Endothelial cell of hepatic sinusoid (primary cell): ENCODE measurements at regions not wholly inside any gene's neighbourhood (a gene's known extent, or its start where the extent isn't known, plus 50 kb on each side); places are given as distances from the start of the nearest gene placed in this dataset.
"Not testable (repeated sequence)": the region's sequence is repeated elsewhere in the genome, so short reads cannot be mapped to it uniquely, and the experiment has no call there.

Experiments
- in situ Hi-C: cut with HindIII; loops from 2 replicates; pipeline ENCODE4 v1.10.0; 2017; ENCODE audit warnings: low sequenced_read_pairs

DNA sequence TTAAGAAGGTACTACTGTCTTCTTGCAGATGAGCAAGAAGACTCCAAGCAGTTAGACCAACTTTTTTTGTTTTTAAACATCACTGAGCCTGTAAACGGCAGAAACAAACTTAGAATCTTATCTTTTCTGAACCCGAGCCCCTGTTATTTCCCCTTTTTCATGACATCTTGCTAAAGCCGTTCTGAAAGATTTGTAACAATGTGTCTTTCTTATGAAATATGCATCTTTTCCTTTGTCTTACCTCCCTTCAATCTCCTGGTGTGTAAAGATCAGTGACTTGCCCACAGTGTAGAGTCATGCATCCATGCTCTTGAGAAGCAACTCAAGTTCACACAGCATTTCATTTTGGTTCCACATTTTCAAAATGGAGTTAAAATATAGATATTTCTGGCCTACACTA is 288.8 kb upstream of the CELF4 start:
- in situ Hi-C loops: no loop called here

DNA sequence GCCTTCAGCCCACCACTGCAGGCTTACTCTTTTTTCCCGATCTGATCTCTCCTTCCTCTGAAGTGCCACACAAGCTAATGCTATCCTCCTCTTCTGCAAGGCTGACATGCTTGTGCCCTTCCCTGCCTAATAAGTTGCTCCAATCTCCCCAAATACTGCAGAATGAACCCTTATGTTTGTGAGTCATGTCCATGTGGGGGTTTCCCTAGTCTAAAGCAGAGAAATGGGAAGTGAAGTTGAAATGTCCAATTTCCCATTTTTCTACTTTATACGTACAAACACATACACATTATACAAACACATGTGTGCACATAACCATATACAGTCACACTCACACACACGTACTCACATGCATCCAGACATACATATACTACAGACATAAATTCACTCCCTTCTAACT is 288.1 kb upstream of the CELF4 start:
- in situ Hi-C loops: no loop called here

DNA sequence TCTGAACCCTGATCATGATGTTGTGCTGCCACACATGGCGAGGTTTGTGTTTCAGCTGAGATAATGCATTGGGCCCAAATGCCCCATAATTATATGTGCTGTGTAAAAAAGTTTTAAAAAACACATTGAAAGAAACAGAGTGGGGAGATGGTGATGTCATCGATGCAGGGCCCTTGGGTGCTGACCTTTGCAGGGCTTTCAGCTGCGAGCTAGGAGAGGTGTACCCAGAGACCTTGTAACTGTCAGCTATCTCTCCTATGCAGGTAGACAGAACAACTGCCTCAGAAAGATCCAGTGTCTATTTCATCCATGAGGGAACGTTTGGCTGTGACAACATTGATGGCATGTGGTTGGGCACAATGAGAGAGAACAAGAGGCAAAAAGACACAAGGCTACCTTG is 286.9 kb upstream of the CELF4 start:
- in situ Hi-C loops: no loop called here

DNA sequence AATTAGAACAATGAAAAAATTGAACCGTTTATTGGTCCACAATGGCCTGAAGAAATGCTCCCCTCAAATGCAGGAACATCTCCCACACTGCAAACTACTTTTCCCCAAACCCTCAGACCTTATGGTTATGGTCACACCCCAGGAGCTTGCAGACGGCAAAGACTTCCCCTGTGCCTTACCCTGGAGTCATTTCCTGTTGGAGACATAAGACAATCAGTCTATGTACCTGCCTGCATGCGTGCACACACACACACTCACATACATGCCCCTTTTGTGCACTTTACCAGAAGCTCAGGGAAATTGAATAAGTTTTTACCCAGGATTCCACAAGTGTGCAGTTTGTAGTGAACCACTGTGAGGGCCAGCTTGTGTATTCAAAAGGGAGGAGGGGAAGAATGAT is 281.9 kb upstream of the CELF4 start:
- in situ Hi-C loops: no loop called here

DNA sequence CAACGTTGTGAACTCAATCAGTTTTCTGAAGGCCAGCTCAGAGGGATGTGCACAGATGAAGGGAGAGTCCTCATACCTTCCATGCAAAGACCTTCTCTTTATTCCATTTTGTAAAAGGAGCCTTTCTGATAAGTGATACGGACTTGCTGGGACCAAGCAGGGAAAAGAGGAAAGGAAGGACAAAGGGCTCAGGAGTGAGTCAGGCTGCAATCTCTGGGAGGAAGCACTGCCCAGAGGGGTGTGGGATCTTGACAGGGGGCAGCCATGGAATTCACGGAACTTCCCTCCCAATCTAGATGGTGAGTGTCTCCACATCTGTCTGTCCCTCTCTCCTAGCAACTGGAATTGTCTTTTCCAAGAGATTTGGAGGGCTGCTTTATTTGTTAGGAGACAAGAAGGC is 281.4 kb upstream of the CELF4 start:
- in situ Hi-C loops: no loop called here

DNA sequence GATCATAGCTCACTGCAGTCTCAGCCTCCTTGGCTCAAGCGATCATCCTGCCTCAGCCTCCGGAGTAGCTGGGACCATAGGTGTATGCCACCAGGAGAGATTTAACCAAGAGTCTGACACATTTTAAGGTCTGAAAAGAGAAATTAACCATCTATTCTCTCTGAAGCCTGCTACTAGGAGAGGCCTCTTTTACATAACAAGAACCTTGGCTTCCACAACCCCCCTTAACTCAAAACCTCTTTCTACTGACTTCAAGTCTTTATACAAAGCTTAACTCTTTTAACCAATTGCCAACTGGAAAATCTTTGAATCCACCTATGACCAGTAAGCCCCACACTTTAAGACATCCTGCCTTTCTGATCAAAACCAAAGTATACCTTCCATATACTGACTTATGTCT is 279.9 kb upstream of the CELF4 start:
- in situ Hi-C loops: no loop called here

DNA sequence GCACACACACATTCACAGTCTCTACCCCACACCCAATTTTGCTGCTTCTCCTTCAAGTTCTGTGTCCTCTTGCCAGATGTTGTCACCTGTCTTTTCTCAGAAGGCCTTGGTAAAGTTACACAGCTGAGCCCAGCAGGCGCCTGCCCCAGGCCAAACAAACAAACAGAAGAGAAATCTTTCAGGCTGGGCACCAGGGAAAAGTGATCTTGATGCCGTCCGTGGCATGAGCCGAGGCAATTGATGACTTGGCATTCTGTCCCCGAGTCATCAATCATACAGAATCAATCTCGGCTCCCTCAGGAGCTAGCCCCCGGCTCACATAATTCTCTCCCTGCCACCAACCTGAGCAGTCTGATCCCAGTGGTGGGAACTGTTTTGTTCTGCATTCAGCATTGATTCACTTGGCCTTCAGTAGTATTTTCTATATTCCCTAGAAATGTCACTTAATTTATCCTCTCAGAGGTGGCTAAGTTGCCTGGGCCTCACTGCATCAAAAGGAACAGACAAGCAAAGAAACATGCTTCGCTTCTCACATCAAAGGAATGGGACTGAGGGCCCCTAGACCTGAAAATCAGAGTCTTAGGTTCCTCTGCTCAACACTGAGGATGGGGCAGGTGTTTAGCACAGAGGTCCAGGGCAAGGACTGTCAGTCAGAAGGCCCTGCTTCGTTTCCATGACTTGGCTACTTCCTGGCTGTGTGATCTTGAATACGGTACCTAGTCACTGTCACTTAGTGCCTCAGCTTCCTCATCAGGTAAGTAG is 278.8 kb upstream of the CELF4 start:
- in situ Hi-C loops: no loop called here

DNA sequence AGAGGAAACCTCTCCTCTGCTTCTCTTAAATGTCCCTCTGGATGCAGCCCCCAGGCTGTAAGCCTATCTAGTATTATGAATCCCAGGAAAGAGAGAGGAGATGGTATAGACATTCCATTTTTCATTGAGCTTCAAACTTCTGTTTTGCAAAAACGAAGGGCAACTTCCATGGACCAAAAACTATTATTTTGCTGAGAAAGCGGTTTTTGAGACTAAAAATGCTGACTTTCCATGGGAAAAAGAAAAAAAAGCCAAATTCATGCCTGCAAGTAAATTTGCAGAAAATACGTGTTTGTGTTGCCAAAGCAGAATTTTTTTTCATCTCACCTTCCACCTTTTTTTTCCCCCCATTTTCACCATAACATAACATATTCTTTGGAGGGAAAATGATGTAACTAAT is 272.5 kb upstream of the CELF4 start:
- in situ Hi-C loops: no loop called here

DNA sequence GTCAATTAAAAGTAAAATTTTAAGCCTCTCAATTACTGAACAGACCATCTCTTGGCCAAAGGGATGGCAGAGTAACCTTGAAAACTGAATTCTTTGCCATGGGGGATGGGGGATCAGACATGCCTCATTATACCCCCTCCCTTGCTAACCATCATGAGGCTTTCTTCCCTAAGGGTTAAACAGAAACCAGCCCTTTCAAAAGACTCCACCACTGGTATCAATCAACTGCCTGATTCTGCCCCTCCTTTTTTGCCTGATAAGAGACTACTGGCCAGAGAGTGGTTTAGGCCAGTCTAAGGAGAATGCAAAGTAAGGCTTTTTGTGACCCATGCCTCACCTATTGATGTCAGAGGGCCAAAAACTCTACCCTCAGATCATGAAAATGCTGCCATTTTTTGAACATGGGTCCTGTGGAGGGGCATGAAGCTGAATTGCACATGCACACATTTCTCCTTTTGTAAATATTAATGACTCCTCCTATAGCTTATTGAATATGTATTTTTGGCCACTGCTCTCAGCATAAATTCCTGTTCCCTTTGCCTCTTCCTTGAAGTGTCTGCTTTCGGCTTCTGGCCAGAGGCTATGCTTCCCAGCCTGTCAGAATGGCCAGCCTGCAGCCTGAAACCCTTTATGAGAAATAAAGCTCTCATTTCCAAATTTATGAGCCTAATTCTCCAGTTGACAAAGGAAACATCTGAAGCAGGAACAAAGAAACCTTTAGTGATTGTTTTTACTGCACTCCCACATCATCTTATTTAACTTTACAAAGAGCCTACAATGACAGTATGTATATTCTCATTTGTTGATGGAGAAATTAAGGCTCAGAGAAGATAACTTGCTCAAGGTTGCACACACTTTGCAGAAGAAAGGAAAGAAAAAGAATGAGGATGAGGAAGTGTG is 270.7 kb upstream of the CELF4 start:
- in situ Hi-C loops: no loop called here

DNA sequence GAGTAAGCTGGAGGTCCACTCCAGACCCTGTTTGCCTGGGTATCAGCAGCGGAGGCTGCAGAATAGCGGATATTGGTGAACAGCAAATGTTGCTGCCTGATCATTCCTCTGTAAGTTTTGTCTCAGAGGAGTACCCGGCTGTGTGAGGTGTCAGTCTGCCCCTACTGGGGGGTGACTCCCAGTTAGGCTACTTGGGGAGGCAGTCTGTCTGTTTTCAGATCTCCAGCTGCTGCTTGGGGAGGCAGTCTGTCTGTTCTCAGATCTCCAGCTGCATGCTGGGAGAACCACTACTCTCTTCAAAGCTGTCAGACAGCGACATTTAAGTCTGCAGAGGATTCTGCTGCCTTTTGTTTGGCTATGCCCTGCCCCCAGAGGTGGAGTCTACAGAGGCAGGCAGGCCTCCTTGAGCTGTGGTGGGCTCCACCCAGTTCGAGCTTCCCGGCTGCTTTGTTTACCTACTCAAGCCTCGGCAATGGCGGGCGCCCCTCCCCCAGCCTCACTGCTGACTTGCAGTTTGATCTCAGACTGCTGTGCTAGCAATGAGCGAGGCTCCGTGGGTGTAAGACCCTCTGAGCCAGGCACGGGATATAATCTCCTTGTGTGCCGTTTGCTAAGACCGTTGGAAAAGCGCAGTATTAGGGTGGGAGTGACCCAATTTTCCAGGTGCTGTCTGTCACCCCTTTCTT is 266.6 kb upstream of the CELF4 start:
- in situ Hi-C loops: not testable (repeated sequence)

DNA sequence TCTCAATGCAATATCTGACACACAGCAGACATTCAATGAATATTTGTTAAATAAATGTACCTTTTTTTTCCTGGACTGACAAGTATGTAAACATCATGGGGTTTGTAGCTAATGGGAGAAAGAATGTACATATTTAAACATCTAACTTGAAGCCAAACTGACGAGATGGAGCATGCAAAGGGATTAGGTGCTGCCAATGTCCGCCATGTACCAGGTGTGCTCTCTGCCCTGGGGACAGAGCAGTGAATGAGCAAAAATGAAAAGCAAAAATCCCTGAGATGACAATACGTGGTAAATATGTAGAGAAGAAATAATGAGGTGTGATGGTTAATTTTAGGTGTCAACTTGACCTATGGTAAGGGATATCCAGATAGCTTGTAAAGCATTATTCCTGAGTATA is 247.4 kb upstream of the CELF4 start:
- in situ Hi-C loops: no loop called here

DNA sequence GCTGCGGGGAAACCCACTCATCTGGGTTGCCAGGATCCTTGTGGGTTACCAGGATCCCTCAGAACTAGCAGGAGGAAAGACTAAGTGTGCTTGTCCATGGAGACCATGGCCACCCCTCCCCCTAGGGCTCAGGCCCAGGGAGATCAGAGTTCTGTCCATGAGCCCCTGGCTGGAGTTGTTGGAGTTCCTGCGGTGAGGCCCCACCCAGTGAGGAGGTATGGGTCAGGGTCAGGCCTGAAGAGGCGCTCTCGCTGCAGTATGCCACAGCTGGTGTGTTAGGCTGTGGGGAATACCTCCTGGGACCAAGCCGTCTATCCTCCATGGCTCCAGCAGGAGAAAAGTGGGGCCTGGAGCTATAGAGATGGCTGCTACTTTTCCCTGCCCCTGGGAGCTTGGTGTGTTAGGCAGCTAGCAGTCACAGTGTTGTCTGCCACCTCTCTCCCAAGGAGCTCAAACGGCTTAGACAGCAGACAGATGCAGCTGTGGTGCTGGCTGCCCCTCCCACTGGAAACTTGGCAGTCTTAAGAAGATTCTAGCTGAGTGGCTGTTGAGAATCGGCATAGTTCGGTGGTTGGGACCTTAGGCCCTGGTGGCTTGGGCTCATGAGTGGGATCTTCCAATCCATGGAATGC is 240.3 kb upstream of the CELF4 start:
- in situ Hi-C loops: no loop called here

DNA sequence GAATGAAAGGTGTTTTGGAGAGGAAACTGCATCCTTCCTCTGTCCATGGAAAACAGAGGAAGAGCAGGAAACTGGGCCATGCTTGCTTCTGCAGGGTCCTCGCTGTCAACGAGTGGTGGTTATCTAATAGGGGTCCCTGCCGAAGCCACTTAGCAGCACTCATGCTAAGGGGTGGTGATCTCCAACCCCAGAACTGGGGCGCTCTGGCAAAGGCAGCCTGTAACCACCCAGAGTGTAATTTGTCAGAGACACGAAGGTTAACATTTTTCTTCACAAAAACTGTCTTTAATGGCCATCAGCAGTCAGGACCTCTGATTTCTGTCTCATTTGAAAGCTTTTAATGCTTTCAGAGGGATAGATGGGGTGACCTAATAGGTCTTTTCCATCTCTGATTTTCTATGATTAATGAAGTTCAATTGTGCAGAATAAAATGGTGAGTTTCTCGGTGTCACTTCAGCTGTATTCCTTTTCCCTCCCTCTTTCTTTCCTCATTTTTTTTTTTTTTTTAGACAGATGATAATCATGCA is 231.3 kb upstream of the CELF4 start:
- in situ Hi-C loops: no loop called here

DNA sequence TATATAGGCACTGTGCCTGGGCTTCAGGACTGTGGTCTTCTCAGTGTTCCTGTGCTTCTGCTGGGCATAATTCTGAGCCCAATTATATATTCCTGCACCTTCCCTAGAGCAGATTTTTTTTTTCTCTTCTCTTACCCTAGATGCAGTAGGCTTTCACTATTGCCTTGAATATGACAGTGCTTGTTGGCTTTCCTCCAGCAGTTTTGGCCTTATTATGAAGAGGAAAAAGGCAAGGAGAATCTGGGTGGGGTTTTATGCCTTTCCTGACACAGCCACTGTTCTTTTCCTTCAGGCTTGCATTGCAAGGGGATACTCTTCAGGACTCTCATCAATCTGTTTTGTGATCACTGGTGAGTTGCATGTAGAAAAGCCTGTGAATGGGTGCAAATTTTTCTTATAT is 221.9 kb upstream of the CELF4 start:
- in situ Hi-C loops: no loop called here

DNA sequence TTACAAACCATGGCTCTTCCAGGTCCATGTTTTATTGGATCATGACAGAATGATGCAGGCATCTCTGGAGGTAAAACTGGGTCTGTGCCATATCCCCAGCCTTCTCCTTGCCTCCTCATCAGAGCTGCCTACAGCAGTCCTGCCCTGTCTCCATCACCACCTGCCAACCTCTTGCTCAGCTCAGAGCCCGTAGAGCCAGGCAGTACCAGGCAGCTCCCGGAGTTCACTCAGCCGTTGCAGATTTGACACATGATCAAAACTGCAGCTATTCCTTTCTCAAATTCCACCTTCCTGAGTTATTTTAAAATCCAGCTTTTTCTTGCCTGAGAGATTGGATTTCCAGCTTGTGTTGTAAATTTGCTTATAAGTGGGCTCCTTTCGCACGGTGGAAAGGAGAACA is 218.2 kb upstream of the CELF4 start:
- in situ Hi-C loops: no loop called here

DNA sequence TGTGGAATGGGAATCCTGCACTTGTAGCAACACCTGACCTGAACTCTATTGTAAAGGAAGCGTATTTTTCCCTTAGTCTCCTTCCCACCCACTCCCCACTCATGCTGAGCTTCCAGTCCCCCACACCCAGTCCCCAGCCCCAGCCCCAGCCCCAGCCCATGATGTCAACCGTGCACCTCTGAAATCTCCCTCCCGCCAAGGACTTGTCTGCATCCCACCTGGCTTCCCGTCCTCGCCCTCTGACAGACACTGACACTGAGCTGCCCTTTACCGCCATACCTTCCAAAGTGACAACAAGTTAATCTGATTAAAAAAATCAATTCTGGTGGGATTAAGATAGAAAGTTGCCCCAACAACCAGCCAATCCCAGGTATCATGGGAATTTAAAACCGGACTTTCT is 213.6 kb upstream of the CELF4 start:
- in situ Hi-C loops: no loop called here

DNA sequence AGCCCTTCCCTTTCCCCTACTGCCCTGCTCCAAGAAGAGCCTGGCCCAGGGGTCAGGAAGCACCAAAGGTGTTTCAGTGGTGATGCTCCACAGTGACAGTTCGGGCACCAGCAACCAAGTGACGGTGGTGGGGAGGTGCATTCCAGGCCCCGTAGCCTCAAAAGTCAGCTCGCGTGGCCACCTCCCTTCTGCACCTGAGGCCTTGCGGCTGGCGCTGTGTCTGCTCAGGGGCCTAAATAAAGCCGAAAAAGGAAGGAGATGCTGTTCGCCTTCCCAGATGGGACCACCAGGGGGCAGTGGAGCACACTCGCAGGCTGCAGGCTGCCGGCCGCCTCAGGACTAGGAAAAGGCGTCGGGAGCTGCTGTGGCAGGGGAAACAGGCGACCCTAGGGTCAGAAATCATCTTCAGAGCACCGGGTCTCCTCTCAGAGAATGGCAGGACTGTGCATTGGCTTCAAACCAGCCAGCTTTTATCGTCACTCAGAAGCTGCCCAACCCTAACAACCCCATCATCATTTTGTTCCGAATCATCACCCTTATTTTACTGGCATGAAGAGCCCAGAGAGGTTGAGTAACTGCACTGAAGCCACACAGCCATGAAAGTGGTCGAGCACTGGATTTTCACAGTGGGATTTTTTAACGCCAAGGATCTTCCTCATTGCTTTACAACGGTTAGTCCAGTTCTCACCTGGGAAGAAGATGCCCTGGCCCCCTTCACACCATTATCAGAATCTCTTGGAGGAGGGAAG is 213.0 kb upstream of the CELF4 start:
- in situ Hi-C loops: no loop called here

DNA sequence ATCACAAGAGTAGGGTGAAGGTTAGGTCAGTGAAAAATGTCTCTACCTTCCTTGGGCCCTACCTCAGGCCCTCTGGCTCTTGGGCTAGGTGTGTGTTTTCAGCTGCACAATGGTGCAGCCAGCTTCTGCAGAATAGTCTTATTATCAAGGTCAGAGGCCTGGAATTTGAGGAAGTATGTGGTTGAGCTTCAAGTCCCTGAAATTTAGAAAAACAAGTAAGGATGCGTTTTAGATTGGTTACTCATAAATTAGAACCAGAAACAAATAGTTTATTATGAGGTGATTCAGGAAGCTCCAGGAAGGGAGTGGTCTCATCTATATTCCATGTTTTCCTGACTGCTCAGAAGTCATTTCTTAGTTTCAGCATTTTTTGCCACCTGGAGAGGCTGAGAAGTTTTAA is 204.2 kb upstream of the CELF4 start:
- in situ Hi-C loops: loop anchor here (5.0 kb wide), 1 partner anchor 53 kb away; no protein-coding TSS in a partner anchor

DNA sequence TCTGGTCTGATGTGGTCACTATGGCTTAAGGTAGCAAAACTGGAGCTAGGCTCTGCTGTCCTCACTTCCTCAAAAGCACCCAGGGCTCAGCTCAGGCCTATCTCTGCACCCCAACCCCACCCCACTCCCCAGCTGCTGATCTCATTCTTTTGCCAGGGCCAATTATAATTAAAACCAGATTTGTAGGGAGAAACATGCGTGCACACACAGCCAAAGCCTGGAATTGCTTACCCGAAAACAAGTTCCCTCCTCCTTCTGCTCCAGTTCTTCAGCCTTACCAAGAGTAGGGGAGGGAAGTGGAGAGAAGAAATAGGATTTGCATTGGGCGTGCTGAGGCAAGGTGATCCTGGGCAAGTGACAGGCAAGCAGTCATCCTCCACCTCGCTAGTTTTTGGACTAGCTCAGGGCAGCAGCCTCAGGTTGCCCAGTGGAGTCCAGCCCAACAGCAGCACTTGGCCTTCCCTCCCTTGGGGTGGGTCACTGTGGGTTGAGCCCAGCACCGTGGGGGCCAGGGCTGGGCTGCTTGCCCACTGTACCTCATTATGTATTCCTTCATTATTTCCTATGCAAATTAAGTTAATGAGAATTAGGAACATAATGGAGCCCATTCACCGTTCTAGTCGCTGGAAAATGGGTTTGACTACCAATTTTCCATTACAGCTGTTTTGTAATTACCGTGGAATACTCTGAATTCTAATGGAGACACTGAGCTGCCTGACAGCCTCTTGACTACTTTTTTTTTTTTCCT is 199.1 kb upstream of the CELF4 start:
- in situ Hi-C loops: no loop called here
